ENCODE measurements at regions not wholly inside any gene's neighbourhood (a gene's known extent, or its start where the extent isn't known, plus 50 kb on each side); places are given as distances from the start of the nearest gene placed in this dataset.
"Not testable (repeated sequence)": the region's sequence is repeated elsewhere in the genome, so short reads cannot be mapped to it uniquely, and the experiment has no call there.

- no peak for DNase-seq (ENCODE audit: low read depth)
- TF ChIP-seq CTCF (IDR thresholded peaks at IDR 0.05; ENCODE audit: insufficient read depth, low read depth, low read length, missing control alignments) = no peak
Measured at GRCh38 chr10:65234261-65234660, 1691.6 kb upstream of the LRRTM3 start.

GRCh38 chr10:65235266-65235665, 1690.6 kb upstream of the LRRTM3 start:
- DNase-seq (ENCODE audit: low read depth) = no peak
- TF ChIP-seq CTCF (IDR thresholded peaks at IDR 0.05; ENCODE audit: insufficient read depth, low read depth, low read length, missing control alignments) = no peak
- no peak overlapping the region for H3K4me3 ChIP-seq (ENCODE audit: low read depth, low read length)

More at GRCh38 chr10:65234261-65234660, 1691.6 kb upstream of the LRRTM3 start:
- H3K4me3 ChIP-seq (ENCODE audit: low read depth, low read length) = no peak overlapping the region

- no peak for TF ChIP-seq CTCF (IDR thresholded peaks at IDR 0.05; ENCODE audit: insufficient read depth, low read depth, low read length, missing control alignments)
- no peak overlapping the region for H3K4me3 ChIP-seq (ENCODE audit: low read depth, low read length)
- DNase-seq (ENCODE audit: low read depth) = no peak
Measured at GRCh38 chr10:65235846-65236245, 1690.0 kb upstream of the LRRTM3 start.

- TF ChIP-seq CTCF (IDR thresholded peaks at IDR 0.05; ENCODE audit: insufficient read depth, low read depth, low read length, missing control alignments) = no peak
- H3K4me3 ChIP-seq (ENCODE audit: low read depth, low read length) = no peak overlapping the region
- DNase-seq (ENCODE audit: low read depth) = no peak
Measured at GRCh38 chr10:65265451-65265954, 1660.3 kb upstream of the LRRTM3 start.

GRCh38 chr10:65269551-65269950, 1656.3 kb upstream of the LRRTM3 start:
- DNase-seq (ENCODE audit: low read depth); H3K4me3 ChIP-seq (ENCODE audit: low read depth, low read length): not testable (repeated sequence)

GRCh38 chr10:65270969-65271368, 1654.9 kb upstream of the LRRTM3 start:
- TF ChIP-seq CTCF (IDR thresholded peaks at IDR 0.05; ENCODE audit: insufficient read depth, low read depth, low read length, missing control alignments) = no peak
- no peak overlapping the region for H3K4me3 ChIP-seq (ENCODE audit: low read depth, low read length)
- no peak for DNase-seq (ENCODE audit: low read depth)

GRCh38 chr10:65273115-65273514, 1652.7 kb upstream of the LRRTM3 start:
- no peak overlapping the region for H3K4me3 ChIP-seq (ENCODE audit: low read depth, low read length)
- TF ChIP-seq CTCF (IDR thresholded peaks at IDR 0.05; ENCODE audit: insufficient read depth, low read depth, low read length, missing control alignments) = no peak
- DNase-seq (ENCODE audit: low read depth) = no peak
